ENCODE measurements at regions not wholly inside any gene's neighbourhood (a gene's known extent, or its start where the extent isn't known, plus 50 kb on each side); places are given as distances from the start of the nearest gene placed in this dataset.

DNA sequence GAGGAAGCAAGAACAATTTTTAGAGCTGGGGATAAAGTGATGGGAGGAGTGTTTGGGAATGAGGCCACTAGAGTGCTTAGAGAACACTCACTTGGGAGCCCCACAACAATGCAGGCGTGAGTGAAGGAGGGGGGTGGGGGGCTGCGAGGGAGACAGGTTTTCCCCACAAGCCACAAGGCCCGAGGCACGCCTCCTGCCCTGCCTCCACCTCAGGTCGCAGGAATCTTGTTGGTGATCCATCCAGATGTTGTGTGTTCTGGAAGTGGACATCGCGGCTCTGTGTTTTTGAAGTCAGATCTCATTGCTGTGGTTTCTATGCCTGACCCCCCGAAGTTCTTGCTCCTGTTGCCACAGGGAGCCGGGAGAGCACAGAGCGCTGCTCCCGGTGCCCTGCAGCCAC lies 178.0 kb upstream of the BMPER start:
- no peak for DNase-seq (ENCODE audit: low read depth)

DNA sequence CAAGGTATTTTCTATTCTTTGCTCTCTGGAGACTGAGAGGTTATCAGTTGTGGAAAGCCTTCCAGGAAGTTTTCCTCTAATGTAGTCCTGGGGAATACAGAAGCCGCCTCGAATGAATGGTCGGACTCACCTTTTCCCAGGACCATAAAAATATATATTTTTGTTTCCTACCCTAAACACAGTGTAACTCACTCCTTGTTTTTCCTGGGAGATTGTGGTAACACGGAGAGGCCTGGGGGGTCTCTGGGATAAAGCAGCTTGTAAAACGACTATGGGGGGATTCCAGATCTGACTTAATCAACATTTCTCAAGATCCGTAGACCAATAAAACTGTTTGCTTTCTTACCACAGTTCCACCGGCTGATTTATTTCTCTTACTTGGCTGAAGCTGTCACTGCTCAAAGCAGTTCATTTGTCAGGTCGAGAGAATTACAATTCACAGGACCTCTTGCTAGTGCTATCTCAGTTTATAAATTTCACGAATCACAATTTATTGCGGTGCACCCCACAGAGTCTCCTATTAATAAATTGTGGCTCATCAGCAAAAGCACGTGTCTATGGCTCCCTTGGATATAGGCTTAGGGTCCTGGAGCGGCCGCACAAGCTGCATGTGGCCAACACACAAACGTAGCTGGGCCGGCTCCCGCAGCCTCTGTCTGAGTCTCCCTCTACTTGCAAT lies 176.3 kb upstream of the BMPER start:
- no peak for DNase-seq (ENCODE audit: low read depth)

DNA sequence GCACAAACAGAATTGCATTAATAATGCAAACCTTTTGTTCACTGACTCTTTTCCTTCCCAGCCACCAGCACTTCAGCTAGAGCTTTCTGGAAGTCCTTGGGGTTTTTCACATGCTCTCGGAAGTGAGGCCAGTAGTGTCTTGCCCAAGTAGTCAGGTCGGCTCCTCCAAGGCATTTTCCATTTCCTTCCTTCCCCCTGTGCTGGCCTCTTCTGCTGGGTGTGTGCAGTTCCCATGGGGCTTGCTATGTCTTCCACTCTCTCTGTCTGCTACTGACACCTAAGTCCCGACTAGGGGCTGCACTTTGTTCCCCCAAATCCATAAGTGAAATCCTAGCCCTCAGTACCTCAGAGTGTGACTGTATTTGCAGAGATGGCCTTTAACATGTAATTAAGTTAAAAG lies 175.6 kb upstream of the BMPER start:
- no peak for DNase-seq (ENCODE audit: low read depth)

DNA sequence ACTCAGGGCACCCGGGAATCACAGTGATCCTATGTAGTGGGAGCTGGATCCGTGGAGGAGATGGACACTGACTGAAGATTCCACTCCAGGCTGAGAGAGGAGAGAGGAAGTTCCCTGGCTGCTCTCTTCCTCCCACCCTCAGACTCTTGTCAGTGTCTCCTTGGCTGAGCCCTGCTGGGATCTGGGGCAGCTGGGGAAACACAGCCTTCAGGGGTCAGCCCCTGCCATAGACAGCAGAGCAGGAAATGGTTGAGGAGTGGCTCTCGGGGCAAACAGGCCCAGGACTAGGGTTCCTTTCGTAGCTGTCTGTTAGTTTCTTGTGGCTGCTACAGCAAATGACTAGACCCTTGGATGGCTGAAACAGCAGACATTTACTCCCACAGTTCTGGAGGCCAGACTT lies 174.4 kb upstream of the BMPER start:
- no peak for DNase-seq (ENCODE audit: low read depth)

DNA sequence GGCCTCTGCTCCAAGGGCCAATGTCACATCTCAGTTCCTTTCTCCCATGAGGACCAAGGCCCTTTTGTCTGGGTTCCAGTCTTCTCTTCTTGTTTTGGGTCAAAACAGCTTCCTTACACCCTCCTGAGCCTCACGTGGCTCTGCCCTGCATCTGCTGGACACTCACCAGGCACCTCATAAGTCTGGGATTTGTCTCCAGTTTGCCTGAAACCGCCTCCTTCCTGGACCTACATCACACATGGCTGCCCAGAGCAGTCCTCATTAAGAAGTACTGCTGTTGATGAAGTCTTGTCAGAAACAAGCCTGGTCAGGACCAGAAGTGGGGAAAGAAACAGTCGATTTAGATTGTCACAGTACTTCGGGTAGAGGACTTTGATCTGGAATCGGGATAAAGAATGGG lies 173.4 kb upstream of the BMPER start:
- no peak for DNase-seq (ENCODE audit: low read depth)

DNA sequence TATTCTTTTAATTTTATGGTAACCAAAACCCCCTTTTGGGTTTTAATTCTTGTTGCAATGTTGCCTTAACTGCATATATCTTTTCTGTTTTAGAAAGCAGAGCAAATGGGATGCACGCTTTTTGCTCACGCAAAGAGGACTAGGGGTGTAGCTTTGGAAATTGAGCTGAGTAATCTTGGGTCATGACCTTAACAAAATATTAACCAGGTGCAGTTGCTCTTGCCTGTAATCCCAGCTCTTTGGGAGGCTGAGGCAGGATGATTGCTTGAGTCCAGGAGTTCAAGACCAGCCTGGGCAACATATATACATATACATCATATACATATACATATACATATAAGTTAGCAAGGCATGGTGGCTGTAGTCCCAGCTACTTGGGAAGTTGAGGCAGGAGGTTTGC lies 172.9 kb upstream of the BMPER start:
- DNase-seq (ENCODE audit: low read depth), result no peak

DNA sequence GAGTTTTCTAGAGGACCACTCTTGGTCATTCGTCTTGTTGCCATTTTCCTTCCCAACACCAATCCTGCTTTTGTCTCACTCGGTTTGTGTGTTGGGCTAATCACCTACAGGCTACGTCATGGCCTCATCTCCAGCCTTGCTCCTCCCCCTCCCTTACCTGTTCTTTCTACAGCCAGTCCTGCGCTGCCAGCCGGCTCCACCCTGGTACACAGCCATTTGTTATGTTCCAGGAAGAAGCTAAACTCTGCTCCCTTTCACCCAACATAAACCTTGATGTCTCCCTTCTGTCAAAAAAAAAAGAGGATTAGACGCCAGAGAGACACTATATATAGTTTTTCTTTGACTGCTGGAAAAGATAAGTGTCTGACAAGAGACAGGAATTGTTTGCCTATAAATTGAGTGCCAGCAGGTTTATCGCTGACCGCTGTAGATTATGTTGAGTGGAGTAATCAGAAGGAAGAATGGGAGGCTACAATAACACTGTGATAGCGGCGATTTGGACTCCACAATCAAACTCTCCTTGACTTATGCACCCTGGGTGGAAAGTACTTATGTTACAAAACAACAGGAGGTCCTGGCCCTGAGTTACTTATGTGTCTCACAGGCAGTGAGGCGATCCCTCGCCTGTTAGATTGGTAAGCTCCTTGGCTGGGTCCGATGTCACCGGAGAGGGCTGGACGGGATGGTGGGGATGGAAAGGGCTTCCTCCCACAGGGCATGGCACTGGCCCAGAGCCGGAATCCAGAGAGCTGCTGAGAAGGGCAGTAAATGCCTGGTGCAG lies 171.3 kb upstream of the BMPER start:
- DNase-seq (ENCODE audit: low read depth), result no peak

DNA sequence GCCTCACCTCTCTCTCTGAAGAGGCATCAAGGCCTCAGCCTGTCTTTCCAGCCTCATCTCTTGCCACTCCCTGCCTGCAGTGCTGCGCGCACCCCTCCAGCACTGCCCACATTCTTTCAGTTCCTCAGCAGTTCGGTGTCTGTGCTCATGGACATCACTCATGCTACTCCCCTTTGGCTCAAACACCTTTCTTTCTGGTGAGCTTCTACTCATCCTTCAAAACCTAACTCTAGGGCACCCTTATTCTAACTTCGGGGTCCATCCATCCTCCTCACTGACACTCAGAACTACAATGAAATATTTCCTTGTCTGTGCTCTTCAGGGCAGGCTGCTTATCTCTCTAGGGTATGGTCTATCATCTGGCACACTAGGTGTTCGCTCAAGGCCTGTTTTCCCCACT lies 169.9 kb upstream of the BMPER start:
- DNase-seq (ENCODE audit: low read depth), result no peak

DNA sequence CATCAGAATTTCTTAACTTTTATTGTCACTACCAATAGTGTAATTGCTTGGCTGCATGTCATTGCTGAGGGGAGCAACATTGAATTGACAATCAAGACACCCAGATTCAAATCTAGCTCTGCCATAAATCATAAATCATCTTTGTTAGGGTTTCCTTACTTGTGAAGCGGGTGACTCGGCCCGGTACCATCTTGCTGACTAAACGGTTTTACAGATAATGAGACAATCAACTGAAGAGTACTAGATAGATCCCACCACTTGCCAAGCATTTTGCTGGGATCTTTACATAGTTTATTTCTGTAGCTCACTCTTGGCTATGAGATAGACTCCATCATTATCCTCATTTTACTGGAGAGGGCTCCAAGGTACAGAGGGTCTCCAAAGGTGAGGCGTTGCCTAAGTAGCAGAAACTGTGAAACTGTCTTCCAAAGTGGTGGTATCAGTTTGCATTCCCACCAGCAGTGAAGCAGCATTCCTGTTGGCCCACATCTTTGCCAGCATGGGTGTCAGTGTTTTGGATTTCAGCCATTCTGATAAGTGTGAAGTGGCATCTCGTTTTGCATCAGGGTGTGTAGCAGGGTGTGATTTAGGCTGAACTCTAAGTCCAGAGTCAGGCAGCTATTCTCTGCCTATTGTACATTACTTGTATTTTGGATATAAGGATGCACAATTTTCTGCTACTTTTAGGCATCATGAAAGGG lies 168.7 kb upstream of the BMPER start:
- no peak for DNase-seq (ENCODE audit: low read depth)

DNA sequence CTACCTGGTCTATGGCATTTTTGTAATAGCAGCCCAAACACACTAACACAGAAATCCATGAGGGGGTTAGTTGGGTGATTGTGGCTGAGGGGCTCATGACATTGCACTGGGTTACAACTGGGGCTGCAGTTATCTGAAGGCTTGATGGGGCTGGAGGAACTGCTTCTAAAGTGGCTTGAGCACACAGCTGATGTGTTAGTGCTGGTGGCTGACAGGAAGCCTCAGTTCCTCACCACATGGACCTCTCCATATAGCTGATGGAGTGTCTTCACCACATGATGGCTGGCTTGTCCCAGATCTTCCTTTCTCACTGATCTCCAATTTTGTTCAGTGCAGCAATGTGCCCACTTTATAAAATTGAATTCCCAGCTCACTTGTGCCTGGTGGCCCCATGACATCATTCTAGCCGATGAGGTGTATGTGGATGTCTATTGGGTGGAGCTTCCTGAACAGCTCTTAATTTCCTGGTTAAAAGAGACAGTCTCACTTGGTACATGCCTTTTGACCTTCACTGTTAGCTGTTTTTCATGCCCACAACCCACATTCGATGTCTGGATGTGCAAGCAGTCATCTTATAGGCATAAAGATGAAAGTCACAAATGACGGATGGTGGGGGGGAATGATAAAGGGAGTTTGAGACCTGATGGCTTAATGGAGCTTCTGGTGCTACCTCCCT lies 166.9 kb upstream of the BMPER start:
- DNase-seq (ENCODE audit: low read depth), result no peak

DNA sequence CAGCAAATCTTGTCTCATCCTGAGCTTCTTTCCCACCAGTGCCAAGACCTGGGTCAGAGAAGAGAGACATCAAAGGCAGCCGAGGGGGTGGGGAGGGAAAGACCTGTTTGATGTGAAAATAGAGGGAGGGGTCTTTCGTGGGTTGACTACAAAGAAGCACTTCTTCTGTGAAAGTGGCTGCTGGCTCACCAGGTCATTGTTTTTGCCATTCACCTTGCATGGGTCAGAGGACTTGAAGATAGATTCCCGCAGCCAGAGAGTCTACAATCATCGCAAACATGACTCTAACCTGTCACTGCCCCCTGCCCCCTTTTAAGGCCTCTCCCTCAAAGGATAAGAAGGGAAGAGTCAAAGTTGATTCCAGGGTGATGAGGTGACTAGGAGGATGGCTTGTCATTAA lies 166.1 kb upstream of the BMPER start:
- no peak for DNase-seq (ENCODE audit: low read depth)

DNA sequence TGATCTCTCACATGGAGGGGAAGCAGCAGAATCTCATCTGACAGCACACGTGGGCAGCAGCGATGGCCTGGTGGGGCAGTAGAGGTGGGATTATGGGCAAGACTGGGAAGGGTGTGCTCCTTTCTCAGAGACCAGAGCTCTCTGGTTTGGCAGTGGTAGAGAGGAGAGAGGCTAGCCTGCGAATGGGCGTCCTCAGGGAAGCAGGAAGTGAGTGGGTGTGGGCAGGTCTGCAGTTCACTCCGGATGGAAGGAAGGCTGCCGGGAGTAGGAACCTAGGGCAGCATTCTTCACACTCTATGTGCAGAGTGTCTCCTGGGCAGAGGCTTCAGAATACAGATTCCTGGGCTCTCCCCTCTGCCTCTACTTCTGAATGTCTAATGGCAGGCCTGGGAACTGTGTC lies 162.8 kb upstream of the BMPER start:
- DNase-seq (ENCODE audit: low read depth), result no peak

DNA sequence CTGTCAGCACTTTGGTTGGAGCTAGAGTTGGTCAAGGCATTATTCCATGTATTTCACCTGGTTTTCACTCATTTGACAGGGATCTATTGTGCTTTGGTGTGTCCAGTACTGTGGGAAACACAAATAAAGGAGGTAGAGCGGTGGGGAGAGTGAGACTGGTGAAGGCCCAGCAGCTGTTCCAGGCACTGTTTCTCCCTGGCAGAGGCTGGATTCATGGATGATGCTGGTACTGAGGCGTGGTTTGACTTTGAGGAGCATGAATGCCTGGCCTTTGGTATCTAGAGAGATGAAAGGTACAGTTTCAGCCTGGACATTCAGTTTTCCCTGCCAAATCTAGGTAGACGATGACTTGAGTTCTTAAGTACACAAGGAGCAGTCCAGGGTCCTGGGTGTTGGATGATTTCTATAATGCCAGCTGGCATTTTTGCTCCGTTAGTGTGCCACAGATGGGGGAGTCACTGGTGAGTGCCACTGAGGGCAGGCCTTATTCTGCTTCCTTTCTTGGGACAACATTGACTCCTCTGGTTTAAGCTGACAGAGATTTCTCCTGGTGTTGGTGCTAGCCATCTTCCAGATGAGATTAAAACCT lies 162.2 kb upstream of the BMPER start:
- DNase-seq (ENCODE audit: low read depth), result no peak

DNA sequence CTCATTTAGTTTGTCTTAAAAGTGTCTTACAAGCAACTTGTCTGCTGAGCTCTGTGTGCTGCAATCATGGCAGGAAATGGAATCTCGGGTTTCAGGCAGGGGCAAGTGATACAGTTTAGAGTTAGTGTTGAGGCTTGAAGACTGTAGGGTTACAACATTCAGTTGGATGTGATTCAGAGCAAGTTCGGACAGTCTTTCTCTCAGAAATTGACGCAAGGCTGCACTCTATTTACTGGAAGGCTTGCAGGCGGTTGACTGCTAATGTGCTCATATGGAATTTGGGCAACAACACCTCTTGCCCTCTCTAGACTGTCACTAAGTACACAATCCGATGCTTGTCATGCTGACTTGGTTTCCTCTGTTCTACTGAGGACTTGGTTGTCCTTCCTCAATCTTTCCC lies 161.7 kb upstream of the BMPER start:
- no peak for DNase-seq (ENCODE audit: low read depth)

DNA sequence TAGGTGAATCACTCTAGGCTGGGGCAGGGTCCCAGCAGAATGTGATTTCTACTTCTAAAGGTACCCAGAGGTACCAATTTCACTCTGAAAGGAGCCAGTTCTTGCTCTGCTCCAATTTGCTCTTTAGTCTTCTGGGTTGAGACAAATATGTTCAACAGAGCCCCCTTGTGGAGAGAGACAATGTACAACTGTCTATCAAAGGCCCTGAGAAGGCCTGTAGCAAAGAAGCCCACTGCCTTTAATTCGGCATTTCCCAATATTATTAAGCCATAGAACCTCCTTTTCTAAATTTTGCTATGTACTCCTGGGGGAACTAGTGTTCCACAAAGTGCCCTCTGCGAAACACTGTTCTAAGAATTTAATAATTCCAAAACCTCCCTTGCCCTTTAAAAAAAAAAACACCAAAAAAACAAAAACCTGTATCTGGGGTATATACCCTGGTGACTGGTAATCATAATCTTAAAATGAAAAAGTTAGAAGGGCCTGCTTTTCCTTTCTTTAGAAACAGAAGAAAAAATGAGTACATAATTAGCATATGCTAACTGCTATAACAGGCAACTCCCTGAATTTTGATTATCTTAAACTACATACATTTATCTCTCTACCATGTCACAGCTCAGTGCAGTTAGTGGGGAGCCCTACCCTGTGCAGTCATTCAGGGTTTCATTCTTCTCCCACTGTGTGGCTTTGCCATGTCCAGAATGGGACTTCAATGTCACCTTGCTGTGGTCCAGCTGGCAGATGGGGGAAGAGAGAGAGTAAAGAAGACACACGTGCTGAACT lies 160.9 kb upstream of the BMPER start:
- DNase-seq (ENCODE audit: low read depth), result no peak

DNA sequence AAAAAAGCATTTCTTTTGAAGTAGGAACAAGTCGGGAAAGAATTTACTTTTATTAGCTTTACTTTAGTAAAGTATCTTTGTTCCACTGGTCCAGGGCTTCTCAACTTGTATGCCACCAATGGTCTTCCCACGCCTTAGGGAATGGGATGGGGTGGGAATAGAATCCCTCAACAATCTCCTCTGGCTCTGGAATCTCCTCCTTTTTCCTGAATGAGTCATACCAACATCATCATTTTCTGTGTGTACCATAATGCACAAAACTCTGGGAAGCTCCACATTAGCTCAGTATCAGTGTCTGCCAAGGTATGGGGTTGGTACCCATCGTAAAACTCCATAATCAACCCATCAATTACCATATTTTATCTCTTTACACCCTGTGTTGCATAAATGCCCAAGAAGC lies 159.4 kb upstream of the BMPER start:
- DNase-seq (ENCODE audit: low read depth), result no peak

DNA sequence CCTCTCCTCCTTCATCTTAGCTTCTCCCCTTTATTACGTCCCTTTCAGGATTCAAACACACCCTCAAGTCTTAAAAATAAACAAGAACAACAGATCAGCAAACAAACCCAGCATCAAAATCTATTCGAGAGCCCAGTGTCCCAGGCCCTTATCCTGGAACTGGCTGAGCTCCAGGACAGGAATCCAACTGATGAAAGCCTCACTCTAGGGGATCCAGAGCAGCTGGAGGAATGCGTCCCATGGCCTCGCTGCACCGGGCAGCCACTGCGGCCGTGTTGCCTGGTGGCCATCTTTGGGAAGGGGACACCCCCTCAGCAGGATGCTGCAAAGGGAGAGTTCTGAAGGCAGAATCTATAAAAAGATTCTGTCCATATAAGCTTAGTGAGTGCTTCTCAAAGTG lies 156.5 kb upstream of the BMPER start:
- DNase-seq (ENCODE audit: low read depth), result no peak

DNA sequence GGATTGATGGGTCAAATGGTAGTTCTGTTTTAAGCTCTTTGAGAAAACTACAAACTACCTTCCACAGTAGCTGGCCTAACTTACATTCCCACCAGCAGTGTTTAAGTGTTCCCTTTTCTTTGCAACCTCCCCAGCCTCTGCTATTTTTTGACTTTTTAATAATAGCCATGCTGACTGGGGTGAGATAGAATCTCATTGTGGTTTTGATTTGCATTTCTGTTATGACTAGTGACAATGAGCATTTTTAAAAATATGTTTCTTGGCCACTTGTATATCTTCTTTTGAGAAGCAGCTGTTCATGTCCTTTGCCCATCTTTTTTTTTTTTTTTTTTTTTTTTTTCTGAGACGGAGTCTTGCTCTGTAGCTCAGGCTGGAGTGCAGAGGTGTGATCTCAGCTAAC lies 155.2 kb upstream of the BMPER start:
- no peak for DNase-seq (ENCODE audit: low read depth)

DNA sequence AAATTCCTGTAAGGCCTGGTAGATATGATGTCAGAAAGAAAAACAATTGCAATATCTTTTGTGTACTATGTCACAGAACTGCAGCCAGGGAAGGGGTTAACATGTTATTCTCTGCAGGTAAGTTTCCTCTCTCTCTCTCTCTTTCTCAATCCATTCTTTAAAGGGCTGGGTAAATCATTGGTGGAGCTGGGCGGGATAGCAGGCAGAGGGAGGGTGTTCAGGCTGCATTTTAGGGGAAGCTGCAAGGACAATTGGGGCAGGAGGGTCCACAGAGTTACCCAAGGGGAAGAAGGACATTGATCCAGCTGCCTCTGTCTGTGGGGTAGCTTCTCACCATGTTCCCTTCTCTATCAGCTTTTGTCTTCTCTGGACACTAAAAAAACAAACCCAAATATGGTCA lies 153.9 kb upstream of the BMPER start:
- DNase-seq (ENCODE audit: low read depth), result no peak

DNA sequence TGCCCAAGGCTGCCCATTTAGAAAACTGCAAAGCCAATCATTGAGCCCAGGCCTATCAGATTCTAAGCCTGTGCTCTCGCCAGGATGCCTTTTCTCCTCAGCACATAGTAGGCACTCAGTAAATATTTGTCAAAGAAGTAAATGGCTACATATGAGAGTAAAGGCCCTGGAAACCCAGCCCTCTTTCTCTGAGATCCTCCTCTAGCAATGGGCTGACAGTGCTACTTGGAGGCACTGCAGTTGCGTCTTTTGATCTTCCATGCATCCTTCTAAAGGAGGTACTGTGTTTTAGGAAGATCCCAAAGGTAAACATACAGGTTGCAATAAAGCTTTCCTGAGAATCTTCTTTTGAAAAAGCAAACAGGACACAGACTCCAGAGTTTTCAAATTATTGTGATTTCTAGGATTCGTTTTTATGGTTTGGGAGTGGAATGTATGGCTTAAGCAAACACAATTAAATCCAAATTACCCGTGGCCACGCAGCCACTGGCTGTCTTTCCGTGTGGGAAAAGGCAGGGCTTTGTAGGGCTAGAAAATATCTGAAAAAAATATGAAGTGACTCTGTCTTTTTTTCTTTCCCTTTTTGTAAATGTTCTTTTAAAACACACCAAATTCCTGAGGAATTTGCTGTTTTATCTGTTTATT lies 151.3 kb upstream of the BMPER start:
- no peak for DNase-seq (ENCODE audit: low read depth)
